GM19455 (cell line): ENCODE measurements at regions not wholly inside any gene's neighbourhood (a gene's known extent, or its start where the extent isn't known, plus 50 kb on each side); places are given as distances from the start of the nearest gene placed in this dataset.
"Not testable (repeated sequence)": the region's sequence is repeated elsewhere in the genome, so short reads cannot be mapped to it uniquely, and the experiment has no call there.

ENCODE experiments used
- ATAC-seq: cut with Tn5 transposase; IDR thresholded peaks from one replicate; pipeline ENCODE4 v1.9.1; 2021; ENCODE audit not compliant: unreplicated experiment

DNA sequence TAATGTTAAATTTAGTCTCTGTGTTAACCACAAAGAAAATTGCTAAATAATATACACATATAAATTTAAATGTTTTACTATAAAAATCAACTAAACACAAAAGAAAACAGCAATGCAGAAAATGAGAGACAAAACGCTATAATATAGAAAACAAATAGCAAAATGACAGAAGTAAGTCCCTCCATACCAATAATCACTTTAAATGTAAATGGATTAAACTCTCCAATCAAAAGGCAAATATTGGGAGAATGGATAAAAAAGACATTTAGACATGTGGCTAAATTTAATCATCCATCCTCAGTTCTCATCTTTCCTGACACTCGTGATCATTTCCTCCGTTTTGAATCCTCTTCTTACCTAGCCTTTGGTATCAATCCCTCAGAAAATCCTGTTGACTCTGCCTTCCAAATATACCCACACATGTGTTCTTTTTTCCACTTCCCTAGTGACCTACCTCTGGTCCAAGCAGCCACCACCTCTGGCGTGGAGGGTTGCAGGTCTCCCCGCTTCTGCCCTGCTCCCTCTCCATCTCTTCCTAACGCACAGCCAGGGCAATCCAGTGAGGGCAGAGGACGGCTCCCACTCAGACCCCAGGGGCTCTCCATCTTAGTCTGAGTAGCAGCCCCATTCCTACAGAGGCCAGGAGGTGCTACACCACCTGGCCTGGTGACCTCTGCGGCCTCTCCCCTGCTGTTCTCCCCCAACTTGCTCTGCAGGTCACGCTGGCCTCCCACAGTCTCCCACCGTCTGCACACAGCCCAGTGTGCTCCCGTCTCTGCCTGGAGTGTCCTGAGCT lies 149.2 kb downstream of the RNASET2 start:
- ATAC-seq: no peak

DNA sequence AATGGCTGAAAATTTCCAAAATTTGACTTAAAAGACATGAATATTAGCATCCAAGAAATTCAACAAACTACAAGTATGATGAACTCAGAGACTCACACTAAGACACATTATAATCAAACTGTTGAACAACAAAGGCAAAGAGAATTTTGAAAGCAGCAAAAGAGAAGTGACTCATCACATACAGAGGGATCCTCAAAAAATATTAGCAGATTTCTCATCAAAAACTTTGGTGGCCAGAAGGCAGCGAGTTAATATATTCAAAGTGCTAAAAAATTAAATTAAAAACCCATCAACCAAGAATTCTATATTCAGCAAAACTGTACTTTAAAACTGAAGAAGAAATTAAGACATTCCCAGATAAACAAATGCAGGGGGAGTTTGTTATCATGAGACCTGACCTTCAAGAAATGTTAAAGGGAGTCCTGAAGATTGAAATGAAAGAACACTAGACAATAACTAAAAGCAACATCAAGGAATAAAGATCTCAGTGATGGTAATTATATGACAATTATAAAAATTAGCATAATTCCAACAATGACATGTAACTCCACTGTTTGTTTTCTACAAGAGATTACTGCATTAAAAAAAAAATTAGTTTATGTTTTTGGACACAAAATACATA lies 150.0 kb downstream of the RNASET2 start:
- no peak for ATAC-seq

- ATAC-seq: no peak
Observed at GRCh38 chr6:166803471-166803870, 152.9 kb downstream of the RNASET2 start.

DNA sequence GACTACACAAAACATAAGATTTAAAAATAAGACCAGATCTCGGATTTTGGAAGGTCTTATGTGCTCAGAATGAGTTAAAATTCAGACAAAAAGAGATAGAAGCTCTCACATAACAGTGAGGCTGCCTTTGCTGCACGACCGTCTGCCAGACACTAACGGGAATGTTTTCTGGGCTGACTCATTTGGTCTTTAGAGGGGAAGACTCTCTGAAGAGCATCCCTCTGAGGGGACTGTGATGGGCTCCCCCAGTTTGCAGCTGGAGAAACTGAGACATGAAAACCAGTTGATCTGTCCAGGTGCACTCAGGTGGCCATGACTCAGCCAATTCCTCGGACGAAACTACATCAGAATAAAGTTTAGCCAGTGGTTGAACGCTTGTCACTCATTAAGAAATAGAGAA lies 153.9 kb downstream of the RNASET2 start:
- ATAC-seq: no peak

- no peak for ATAC-seq
Observed at GRCh38 chr6:166800137-166800536, 156.2 kb downstream of the RNASET2 start.

DNA sequence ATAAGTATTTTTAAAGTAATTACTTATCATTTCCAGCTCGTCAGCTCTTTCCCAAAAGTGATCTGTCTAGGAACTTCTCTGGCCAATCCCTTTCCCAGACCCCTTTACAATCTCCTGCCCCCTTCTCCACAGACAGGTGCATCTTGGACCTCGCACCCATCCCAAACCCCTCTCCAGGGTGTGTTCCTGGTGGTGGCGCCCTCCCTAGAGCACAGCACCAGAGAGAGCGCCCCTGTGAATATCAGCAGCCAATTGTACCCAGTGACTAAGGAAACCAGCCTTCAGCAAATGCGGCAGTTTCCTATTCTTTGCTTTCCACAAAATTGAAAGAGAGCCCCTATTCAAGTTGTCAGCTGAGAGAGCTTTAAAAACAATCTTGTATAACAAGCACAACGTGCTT lies 157.7 kb downstream of the RNASET2 start:
- ATAC-seq: no peak

DNA sequence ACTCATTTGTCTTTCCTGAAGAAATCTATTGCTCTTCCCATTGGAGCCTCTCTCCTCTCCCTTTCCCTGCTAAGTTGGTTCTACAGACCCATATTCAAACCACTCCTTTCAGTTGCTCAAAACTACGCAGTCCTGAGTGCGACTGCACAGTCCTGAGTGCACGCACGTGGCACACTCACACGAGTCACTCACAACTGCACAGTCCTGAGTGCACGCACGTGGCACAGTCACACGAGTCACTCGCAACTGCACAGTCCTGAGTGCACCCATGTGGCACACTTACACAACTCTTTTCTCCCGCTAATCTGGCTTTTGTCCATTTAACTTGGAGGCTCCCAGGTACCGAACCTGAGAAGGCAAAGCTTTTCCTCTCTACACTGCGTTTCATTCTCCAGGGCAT lies 159.7 kb downstream of the RNASET2 start:
- no peak for ATAC-seq

DNA sequence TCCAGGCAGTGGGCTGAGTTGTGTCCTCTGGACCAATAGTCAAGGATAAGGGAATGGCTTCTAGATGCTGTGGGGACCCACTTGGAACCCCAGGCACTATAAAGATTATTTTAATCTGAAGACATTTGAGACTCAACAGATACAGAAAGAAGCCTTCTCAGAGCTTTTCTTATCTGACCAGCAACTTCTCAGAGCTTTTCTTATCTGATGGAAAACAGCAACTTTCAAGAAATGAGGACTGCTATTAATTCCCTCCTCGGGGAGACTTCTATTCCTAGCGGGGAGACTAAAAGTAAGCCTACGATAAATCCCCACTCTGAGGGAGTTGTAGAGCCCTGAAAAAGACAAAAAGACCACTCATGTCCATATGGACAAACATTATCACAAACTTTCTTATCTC lies 160.5 kb downstream of the RNASET2 start:
- no peak for ATAC-seq

DNA sequence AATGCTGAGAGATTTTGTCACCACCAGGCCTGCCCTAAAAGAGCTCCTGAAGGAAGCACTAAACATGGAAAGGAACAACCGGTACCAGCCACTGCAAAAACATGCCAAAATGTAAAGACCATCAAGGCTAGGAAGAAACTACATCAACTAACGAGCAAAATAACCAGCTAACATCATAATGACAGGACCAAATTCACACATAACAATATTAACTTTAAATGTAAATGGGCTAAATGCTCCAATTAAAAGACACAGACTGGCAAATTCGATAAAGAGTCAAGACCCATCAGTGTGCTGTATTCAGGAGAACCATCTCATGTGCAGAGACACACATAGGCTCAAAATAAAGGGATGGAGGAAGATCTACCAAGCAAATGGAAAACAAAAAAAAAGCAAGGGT lies 163.8 kb upstream of the RPS6KA2 start:
- ATAC-seq: not testable (repeated sequence)

GRCh38 chr6:166788846-166789529 lies 161.9 kb upstream of the RPS6KA2 start:
- not testable (repeated sequence) for ATAC-seq

GRCh38 chr6:166786704-166787293 lies 159.7 kb upstream of the RPS6KA2 start:
- ATAC-seq: no peak

GRCh38 chr6:166785131-166785530 lies 158.1 kb upstream of the RPS6KA2 start:
- ATAC-seq: no peak

GRCh38 chr6:166784691-166785090 lies 157.6 kb upstream of the RPS6KA2 start:
- ATAC-seq: no peak

DNA sequence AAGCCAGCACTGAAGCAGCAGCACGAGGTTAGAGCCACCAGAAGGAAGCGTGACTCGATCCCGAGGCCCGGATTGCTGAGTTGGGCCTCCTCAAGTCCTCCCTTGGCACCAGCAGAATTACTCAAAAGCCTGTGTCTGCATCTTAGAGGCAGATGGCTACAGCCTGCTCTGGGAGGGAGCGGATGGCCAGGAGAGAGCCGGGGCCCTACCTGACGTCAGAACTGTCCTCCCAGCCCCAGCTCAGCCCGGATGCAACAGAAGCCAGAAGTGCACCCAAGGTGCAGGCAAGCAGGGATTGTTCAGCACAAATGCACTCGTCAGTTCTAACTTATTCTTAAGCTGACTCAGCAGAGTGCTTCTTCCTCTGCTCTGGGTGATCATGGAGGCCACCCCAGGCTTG lies 155.5 kb upstream of the RPS6KA2 start:
- no peak for ATAC-seq

DNA sequence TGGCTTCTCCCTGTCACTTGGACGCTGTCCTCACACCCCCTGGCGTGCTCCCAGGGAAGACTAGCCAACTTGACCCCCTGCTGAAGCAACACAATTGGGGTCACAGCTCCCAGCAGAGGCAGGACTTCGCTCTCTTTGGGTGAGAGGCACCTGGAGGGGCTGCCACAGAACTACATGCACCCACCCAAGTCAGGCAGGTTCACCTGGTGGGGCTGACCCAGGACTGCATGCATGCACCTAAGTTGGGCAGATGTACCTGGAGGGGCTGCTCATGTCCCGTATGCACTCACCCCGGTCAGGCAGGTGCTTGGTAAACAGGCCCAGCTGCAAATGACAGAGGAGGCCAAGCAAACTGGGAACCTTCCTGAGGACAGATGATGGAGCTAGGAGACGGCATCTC lies 154.3 kb upstream of the RPS6KA2 start:
- ATAC-seq: no peak

DNA sequence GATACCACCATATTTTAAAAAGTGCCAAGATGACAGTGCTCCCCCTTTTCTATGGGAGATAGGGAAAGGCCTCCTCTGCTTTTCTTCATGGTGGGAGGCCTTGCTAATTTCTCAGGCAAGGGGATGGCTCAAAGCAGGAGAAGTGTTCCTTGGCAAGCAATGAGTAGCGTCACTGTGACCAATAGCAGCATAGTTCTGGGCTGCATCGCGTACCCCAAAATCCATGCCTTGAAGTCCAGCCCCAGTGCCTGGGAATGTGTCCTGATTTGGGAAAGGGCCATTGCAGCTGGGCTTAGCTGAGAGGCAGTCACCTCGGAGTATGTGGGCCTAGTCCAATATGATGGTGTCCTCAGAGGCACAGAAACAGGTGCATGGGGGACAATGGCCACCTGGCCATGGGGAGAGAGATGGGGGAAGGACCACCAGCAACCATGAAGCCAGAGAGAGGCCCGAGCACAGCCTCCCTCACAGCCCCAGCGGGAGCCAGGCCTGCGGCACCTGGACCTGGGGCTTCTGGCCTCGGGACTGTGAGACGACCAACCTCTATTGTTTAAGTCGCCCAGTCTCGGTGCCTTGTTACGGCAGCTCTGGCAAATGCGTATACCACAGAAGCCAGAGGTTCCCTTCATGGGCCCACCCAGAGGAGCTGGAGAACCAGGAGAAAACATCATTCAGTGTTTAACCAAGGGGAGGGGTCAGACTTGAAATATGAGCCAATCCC lies 153.1 kb upstream of the RPS6KA2 start:
- no peak for ATAC-seq

- no peak for ATAC-seq
Observed at GRCh38 chr6:166779381-166779780, 152.3 kb upstream of the RPS6KA2 start.

- no peak for ATAC-seq
Observed at GRCh38 chr6:166778776-166779175, 151.7 kb upstream of the RPS6KA2 start.

DNA sequence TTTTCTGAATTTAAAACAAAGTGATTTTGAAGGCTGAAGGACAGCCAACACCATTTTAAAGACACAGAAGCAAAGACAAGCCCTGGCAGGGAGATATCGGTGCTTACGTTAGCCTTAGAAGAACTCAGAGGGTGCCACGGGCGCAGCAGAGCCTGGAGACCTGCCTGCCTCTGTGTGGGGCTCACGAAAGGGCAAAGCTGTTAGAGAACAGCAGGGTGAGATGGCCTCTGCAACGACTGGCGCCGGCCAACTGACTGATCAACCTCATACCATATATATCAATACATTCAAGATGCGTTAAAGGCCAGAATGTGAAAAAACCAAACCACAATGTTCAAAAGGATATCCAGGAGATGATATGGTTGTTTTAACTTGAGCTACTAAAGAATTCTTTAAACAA lies 151.0 kb upstream of the RPS6KA2 start:
- no peak for ATAC-seq

DNA sequence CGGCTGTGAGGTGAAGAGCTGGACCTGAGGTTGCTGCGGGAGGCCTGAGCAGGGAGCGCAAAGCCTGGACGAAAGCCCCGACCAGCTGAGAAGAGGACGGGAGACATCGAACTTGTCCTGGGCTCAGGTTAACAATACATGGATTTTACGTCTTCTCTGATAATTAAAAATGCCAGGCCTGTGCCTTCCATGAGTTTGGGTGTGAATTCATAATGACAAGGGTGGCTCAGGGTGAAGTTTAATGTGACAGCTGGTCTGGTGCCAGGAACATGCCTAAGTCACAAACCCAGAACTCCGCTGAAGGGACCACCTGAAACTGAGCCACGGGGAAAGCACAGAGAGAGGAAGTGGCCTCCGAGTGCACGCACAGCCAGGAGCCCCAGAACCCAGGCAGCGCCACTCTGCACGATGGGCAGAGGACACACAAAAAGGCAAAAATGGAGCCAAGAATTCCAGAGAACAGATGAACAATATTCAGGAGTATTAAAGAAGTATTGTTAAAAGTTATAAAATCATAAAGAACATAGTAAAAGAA lies 150.1 kb upstream of the RPS6KA2 start:
- ATAC-seq: no peak

GRCh38 chr6:166776571-166776970 lies 149.5 kb upstream of the RPS6KA2 start:
- ATAC-seq: no peak
